ENCODE measurements at regions not wholly inside any gene's neighbourhood (a gene's known extent, or its start where the extent isn't known, plus 50 kb on each side); places are given as distances from the start of the nearest gene placed in this dataset.
A peak's percentile ranks its signal among the peaks of the same experiment; 100 is the strongest.

GRCh38 chr16:87125206-87126155 lies 191.7 kb downstream of the C16orf95 start:
- Histone ChIP-seq H3K4me1 (ENCODE audit: insufficient read depth, low read length) (peaks cover 32% of the 10 kb centered on the region), H3K9ac (ENCODE audit: low read length) (no peak overlapping the region), H3K9me3 (ENCODE audit: insufficient read depth, low read depth, low read length) (peaks cover 8% of the 10 kb centered on the region), H3K36me3 (ENCODE audit: insufficient read depth, low read length) (no peaks in the 10 kb centered on the region), H3K27me3 (ENCODE audit: insufficient read depth, low read length) (no peaks in the 10 kb centered on the region), H3K27ac (ENCODE audit: low read depth, low read length) (no peak overlapping the region), H3K4me3 (ENCODE audit: insufficient read depth, low read depth, low read length) (no peak overlapping the region), H2AFZ (ENCODE audit: low read depth, low read length) (no peak overlapping the region), H3K4me2 (ENCODE audit: low read length) (no peak overlapping the region), H4K20me1 (ENCODE audit: insufficient read depth, low read length) (no peaks in the 10 kb centered on the region), H3K79me2 (ENCODE audit: insufficient read depth, low read length) (no peaks in the 10 kb centered on the region)
- TF ChIP-seq CTCF (IDR thresholded peaks at IDR 0.05; ENCODE audit: insufficient read depth, low read depth, low read length) (no peak), EZH2 (IDR thresholded peaks at IDR 0.05; ENCODE audit: insufficient read depth, low read length) (no peak)
- Mint-ChIP-seq H3K9me3 (ENCODE audit: unreplicated experiment) (peaks cover 2% of the 10 kb centered on the region), H3K4me3 (ENCODE audit: unreplicated experiment) (no peak overlapping the region), H3K27me3 (ENCODE audit: low read depth, unreplicated experiment) (peaks cover 6% of the 10 kb centered on the region), H3K4me1 (ENCODE audit: low read depth, unreplicated experiment) (peaks cover 14% of the 10 kb centered on the region), H3K27ac (ENCODE audit: unreplicated experiment) (no peak overlapping the region), H3K36me3 (ENCODE audit: low read depth, unreplicated experiment) (no peaks in the 10 kb centered on the region)
- no peak for FAIRE-seq
- DNase-seq (ENCODE audit: low read depth) = no peak

GRCh38 chr16:87126403-87127025 lies 190.7 kb downstream of the C16orf95 start:
- H3K27me3 Mint-ChIP-seq (ENCODE audit: low read depth, unreplicated experiment) = peaks cover 14% of the 10 kb centered on the region
- H3K27ac Mint-ChIP-seq (ENCODE audit: unreplicated experiment) = no peak overlapping the region
- H3K27me3 ChIP-seq (ENCODE audit: insufficient read depth, low read length) = no peaks in the 10 kb centered on the region
- no peak overlapping the region for H3K4me3 Mint-ChIP-seq (ENCODE audit: unreplicated experiment)
- peak overlapping the region; percentile 83 for H2AFZ ChIP-seq (ENCODE audit: low read depth, low read length)
- H3K9ac ChIP-seq (ENCODE audit: low read length) = peak overlapping the region; percentile 56
- H3K36me3 Mint-ChIP-seq (ENCODE audit: low read depth, unreplicated experiment) = no peaks in the 10 kb centered on the region
- no peaks in the 10 kb centered on the region for H3K36me3 ChIP-seq (ENCODE audit: insufficient read depth, low read length)
- H3K27ac ChIP-seq (ENCODE audit: low read depth, low read length) = peak overlapping the region; percentile 31
- no peak for DNase-seq (ENCODE audit: low read depth)
- TF ChIP-seq EZH2 (IDR thresholded peaks at IDR 0.05; ENCODE audit: insufficient read depth, low read length) (no peak), CTCF (IDR thresholded peaks at IDR 0.05; ENCODE audit: insufficient read depth, low read depth, low read length) (no peak)
- peaks cover 2% of the 10 kb centered on the region for H3K9me3 Mint-ChIP-seq (ENCODE audit: unreplicated experiment)
- H3K9me3 ChIP-seq (ENCODE audit: insufficient read depth, low read depth, low read length) = peaks cover 8% of the 10 kb centered on the region
- no peaks in the 10 kb centered on the region for H4K20me1 ChIP-seq (ENCODE audit: insufficient read depth, low read length)
- no peaks in the 10 kb centered on the region for H3K79me2 ChIP-seq (ENCODE audit: insufficient read depth, low read length)
- no peak overlapping the region for H3K4me3 ChIP-seq (ENCODE audit: insufficient read depth, low read depth, low read length)
- peaks cover 32% of the 10 kb centered on the region for H3K4me1 ChIP-seq (ENCODE audit: insufficient read depth, low read length)
- peaks cover 14% of the 10 kb centered on the region for H3K4me1 Mint-ChIP-seq (ENCODE audit: low read depth, unreplicated experiment)
- peak overlapping the region; percentile 68 for H3K4me2 ChIP-seq (ENCODE audit: low read length)
- no peak for FAIRE-seq

All from astrocyte (in vitro differentiated cells and primary cell).